NCI-H2081 treated with DMSO at 0.1 percent for 48 hours (cell line): ENCODE measurements at regions not wholly inside any gene's neighbourhood (a gene's known extent, or its start where the extent isn't known, plus 50 kb on each side); places are given as distances from the start of the nearest gene placed in this dataset.

Experiments
- DNase-seq: peaks from one replicate; lab custom pipeline; 2025; lab: John Stamatoyannopoulos, UW

GRCh38 chr2:120883607-120884440 lies 148.2 kb downstream of the GLI2 start:
- DNase-seq: no peak

GRCh38 chr2:120884472-120885290 lies 149.0 kb downstream of the GLI2 start:
- DNase-seq: no peak

- no peak for DNase-seq
Measured at GRCh38 chr2:120885321-120885720, 149.7 kb downstream of the GLI2 start.

GRCh38 chr2:120885749-120886148 lies 150.1 kb downstream of the GLI2 start:
- DNase-seq: no peak

- DNase-seq: no peak
Measured at GRCh38 chr2:120886534-120887319, 151.1 kb downstream of the GLI2 start.

- DNase-seq: peak; percentile 69
Measured at GRCh38 chr2:120887320-120887697, 151.6 kb downstream of the GLI2 start.

GRCh38 chr2:120887741-120888231 lies 152.1 kb downstream of the GLI2 start:
- no peak for DNase-seq

- no peak for DNase-seq
Measured at GRCh38 chr2:120888851-120889250, 153.2 kb downstream of the GLI2 start.

GRCh38 chr2:120889936-120890335 lies 154.3 kb downstream of the GLI2 start:
- no peak for DNase-seq

GRCh38 chr2:120890566-120891360 lies 155.1 kb downstream of the GLI2 start:
- no peak for DNase-seq

- DNase-seq: no peak
Measured at GRCh38 chr2:120892271-120892966, 156.8 kb downstream of the GLI2 start.

GRCh38 chr2:120892967-120893667 lies 157.4 kb downstream of the GLI2 start:
- no peak for DNase-seq

- DNase-seq: no peak
Measured at GRCh38 chr2:120893811-120894584, 158.3 kb downstream of the GLI2 start.

GRCh38 chr2:120894966-120895365 lies 159.3 kb downstream of the GLI2 start:
- DNase-seq: no peak

- DNase-seq: no peak
Measured at GRCh38 chr2:120896126-120896525, 160.5 kb downstream of the GLI2 start.

GRCh38 chr2:120896901-120897300 lies 161.2 kb downstream of the GLI2 start:
- DNase-seq: no peak

- DNase-seq: no peak
Measured at GRCh38 chr2:120897399-120897798, 161.7 kb downstream of the GLI2 start.

- DNase-seq: no peak
Measured at GRCh38 chr2:120898496-120898895, 162.8 kb downstream of the GLI2 start.
